Right lobe of liver (tissue), 6 donors: ENCODE measurements at regions not wholly inside any gene's neighbourhood (a gene's known extent, or its start where the extent isn't known, plus 50 kb on each side); places are given as distances from the start of the nearest gene placed in this dataset.

ENCODE experiments used
- ATAC-seq, 4 donors: fragments of 200-7000 bp; cut with Tn5 transposase; one replicate each; pipeline ENCODE4 v1.9.1; 2020; ENCODE audit warnings: mild to moderate bottlenecking in 4 of 4, moderate library complexity in 4 of 4
- DNase-seq, 3 donors: peaks; one replicate each; pipeline ENCODE4 v3.0.0-alpha.2; 2020
- H3K27ac ChIP-seq, 3 donors: fragments of 200-600 bp; one replicate each; pipeline ENCODE4 v1.8.0; 2022
- H3K27me3 ChIP-seq, 2 donors: fragments of 200-600 bp; one replicate each; pipeline ENCODE4 v1.8.0; 2022
- H3K36me3 ChIP-seq, 4 donors: fragments of 200-600 bp; sonication (generic) in 1 of 4; one replicate each; pipeline versions ENCODE4 v1.5.1 to v1.8.0; 2017 to 2022; ENCODE audit warnings: control low read depth in 1 of 4
- H3K4me1 ChIP-seq, 4 donors: fragments of 200-600 bp; sonication (generic) in 1 of 4; one replicate each; pipeline versions ENCODE4 v1.5.1 to v1.8.0; 2017 to 2022; ENCODE audit warnings: control low read depth in 1 of 4
- H3K4me3 ChIP-seq, 3 donors: fragments of 200-600 bp; one replicate each; pipeline ENCODE4 v1.8.0; 2022
- H3K9me3 ChIP-seq, 4 donors: fragments of 200-600 bp; sonication (generic) in 1 of 4; one replicate each; pipeline versions ENCODE4 v1.5.1 to v1.8.0; 2017 to 2022; ENCODE audit warnings: control low read depth in 1 of 4
- POLR2A ChIP-seq: fragments of 450-650 bp; IDR thresholded peaks from one replicate; pipeline ENCODE4 v1.6.1; 2017; ENCODE audit warnings: antibody characterized with exemption, mild to moderate bottlenecking
- WGBS: methylation state at CpG from one replicate; pipeline ENCODE4 v1.1.6; 2018; ENCODE audit warnings: low coverage, low lambda C conversion rate; ENCODE audit not compliant: insufficient coverage; ENCODE audit errors: missing lambda C conversion rate; 5-methylcytosine and 5-hydroxymethylcytosine counted together
- intact Hi-C, 2 donors: fragments of 100-400 bp; cut with DNase I; formaldehyde crosslinking; loops; one replicate each; pipeline versions ENCODE4 v1.11.2 to v1.14.1; 2022
- TF ChIP-seq, protein P1 (sequence below), 4 donors: fragments of 200-600 bp in 3 of 4; fragments of 450-650 bp in 1 of 4; IDR thresholded peaks; one replicate each; pipeline versions ENCODE4 v1.5.1 to v1.8.0; 2016 to 2022; ENCODE audit warnings: antibody characterized with exemption in 4 of 4, mild to moderate bottlenecking in 2 of 4
- donor health status: DM: no; HTN: yes; CAD: no.
- donor health status: DM: no; HTN: no; CAD: no.
- donor health status: DM: no; HTN: no; CAD: no.
- donor health status: DM: no; HTN: yes; CAD: no.
- donor health status: DM: no; HTN: yes; CAD: no.

DNA sequence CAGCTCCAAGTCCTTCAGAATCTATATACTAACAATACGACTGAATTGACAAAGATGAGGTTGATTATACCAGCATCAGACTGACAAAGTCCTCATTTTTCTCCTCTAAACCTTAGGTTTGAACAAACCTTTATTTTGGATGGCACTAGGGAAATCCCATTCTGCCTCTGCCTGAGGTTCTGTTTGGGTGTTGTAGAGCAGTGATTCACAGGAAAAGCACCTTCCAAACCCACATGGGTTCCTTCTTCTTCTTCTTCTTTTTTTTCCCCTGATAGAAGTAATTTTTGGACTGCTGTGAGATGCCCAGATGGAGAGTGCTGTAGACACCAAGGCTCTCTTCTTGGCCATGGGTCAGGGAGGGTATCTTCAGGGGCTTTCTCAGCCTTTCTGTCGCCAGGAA lies 164.9 kb upstream of the PAPPA start:
- H3K9me3 ChIP-seq: no peaks in the 10 kb centered on the region
- TF ChIP-seq, protein P1, sequence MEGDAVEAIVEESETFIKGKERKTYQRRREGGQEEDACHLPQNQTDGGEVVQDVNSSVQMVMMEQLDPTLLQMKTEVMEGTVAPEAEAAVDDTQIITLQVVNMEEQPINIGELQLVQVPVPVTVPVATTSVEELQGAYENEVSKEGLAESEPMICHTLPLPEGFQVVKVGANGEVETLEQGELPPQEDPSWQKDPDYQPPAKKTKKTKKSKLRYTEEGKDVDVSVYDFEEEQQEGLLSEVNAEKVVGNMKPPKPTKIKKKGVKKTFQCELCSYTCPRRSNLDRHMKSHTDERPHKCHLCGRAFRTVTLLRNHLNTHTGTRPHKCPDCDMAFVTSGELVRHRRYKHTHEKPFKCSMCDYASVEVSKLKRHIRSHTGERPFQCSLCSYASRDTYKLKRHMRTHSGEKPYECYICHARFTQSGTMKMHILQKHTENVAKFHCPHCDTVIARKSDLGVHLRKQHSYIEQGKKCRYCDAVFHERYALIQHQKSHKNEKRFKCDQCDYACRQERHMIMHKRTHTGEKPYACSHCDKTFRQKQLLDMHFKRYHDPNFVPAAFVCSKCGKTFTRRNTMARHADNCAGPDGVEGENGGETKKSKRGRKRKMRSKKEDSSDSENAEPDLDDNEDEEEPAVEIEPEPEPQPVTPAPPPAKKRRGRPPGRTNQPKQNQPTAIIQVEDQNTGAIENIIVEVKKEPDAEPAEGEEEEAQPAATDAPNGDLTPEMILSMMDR (IDR thresholded peaks at IDR 0.05): no peak
- no peak for TF ChIP-seq POLR2A
- H3K27ac ChIP-seq: no peak overlapping the region
- intact Hi-C loops: no loop called here
- H3K4me1 ChIP-seq: no peaks in the 10 kb centered on the region
- ATAC-seq (no peak), DNase-seq (no peak)
- H3K27me3 ChIP-seq: no peaks in the 10 kb centered on the region
- 45% methylated on average over 2 of the region's 2 CpGs for WGBS
- no peaks in the 10 kb centered on the region for H3K36me3 ChIP-seq
- no peak overlapping the region for H3K4me3 ChIP-seq

DNA sequence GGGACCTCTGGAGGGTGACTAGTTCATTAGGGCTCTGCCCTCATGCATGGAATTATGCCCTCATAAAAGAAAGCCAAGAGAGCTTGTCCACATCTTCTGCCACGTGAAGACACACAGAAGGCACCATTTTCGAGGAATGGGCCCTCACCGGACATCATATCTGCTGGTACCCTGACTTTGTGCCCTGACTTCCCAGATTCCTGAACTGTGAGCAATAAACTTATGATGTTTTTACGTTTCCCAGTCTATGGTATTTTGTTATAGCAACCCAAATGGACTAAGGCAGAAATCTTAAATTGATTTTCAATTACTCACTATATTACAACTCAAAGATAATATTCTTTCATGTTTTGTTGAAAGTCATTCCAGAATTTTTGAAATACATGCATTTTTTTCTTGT lies 163.8 kb upstream of the PAPPA start:
- Histone ChIP-seq H3K27me3 (no peaks in the 10 kb centered on the region), H3K9me3 (no peaks in the 10 kb centered on the region), H3K4me3 (no peak overlapping the region), H3K4me1 (no peaks in the 10 kb centered on the region), H3K36me3 (no peaks in the 10 kb centered on the region), H3K27ac (no peak overlapping the region)
- no peak for DNase-seq
- 46% methylated on average over 4 of the region's 4 CpGs for WGBS
- intact Hi-C loops: no loop called here
- no peak for ATAC-seq
- no peak for TF ChIP-seq POLR2A
- TF ChIP-seq, protein P1 (IDR thresholded peaks at IDR 0.05): no peak

DNA sequence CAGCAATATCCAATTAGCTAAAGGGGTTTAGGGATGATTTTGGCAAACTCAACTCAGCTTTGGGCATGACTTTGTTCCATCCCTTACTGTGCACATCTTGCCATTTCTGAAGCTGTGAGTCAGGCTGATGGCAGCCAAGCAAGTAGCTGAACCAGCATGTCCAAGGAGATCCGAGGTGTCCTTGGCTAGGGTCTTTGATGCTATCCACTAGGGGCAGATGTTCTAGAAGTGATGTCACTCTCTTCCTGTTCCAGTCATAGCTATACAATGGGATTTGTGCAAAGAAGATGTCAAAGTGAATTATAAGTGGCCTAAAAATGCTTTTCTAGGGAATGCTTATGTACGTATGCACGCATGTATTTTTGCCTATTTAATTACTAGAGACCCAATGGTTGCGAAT lies 160.8 kb upstream of the PAPPA start:
- WGBS: 77% methylated on average over 4 of the region's 4 CpGs
- intact Hi-C loops: no loop called here
- no peaks in the 10 kb centered on the region for H3K9me3 ChIP-seq
- no peaks in the 10 kb centered on the region for H3K27me3 ChIP-seq
- no peak overlapping the region for H3K4me3 ChIP-seq
- no peak for DNase-seq
- H3K4me1 ChIP-seq: peaks cover 0 to 7% (median 0%) of the 10 kb centered on the region in 4 donors
- no peak for TF ChIP-seq POLR2A
- TF ChIP-seq, protein P1 (IDR thresholded peaks at IDR 0.05): no peak
- no peak for ATAC-seq
- no peaks in the 10 kb centered on the region for H3K36me3 ChIP-seq
- H3K27ac ChIP-seq: no peak overlapping the region

DNA sequence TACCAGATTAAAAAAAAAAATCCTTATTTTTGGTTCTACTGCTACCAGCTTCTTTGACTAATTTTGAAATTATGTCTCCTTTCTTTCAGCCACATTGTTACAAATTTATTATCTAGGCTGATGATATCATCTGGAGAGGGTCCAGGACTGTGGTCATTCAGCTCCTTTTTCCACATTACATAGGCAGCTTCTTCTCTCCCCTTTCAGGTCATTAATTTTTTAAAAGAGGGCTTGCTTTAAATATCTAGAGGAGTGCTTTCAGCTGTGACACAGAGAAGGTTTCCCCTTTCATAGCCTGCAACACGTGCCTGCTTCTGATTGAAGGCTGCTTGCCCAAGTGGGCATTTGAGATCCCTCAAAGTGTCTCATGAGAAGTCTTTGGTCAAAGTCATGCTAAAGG lies 155.7 kb upstream of the PAPPA start:
- no peak overlapping the region for H3K4me3 ChIP-seq
- intact Hi-C loops: no loop called here
- TF ChIP-seq, protein P1 (IDR thresholded peaks at IDR 0.05): no peak
- TF ChIP-seq POLR2A: no peak
- H3K9me3 ChIP-seq: no peaks in the 10 kb centered on the region
- H3K4me1 ChIP-seq: peaks cover 0 to 7% (median 0%) of the 10 kb centered on the region in 4 donors
- 46% methylated on average over 1 of the region's 1 CpG for WGBS
- DNase-seq (no peak), ATAC-seq (no peak)
- no peaks in the 10 kb centered on the region for H3K36me3 ChIP-seq
- no peaks in the 10 kb centered on the region for H3K27me3 ChIP-seq
- no peak overlapping the region for H3K27ac ChIP-seq

DNA sequence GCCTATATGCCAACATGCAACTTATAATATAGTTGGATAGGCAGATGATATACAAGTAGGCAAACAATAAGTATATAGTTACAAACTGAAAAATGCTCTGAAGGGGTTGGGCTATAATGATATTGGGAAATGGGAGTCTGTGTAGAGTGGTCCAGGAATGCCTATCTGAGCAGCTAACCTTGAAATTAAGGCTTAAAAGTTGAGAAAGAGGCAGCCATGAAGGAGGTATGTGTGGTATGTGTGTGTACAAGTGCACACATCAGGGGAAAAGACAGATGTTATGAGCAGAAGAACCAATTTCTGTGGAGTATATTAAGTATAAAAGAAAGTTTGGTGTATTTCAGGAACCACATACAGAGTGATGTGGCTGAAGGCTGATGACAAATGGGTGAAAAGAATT lies 154.9 kb upstream of the PAPPA start:
- no peak overlapping the region for H3K4me3 ChIP-seq
- H3K9me3 ChIP-seq: no peaks in the 10 kb centered on the region
- DNase-seq (no peak), ATAC-seq (no peak)
- no peaks in the 10 kb centered on the region for H3K27me3 ChIP-seq
- H3K36me3 ChIP-seq: no peaks in the 10 kb centered on the region
- intact Hi-C loops: no loop called here
- TF ChIP-seq, protein P1 (IDR thresholded peaks at IDR 0.05): no peak
- no peak for TF ChIP-seq POLR2A
- H3K4me1 ChIP-seq: peaks cover 0 to 7% (median 0%) of the 10 kb centered on the region in 4 donors
- no peak overlapping the region for H3K27ac ChIP-seq
